ENCODE measurements at regions not wholly inside any gene's neighbourhood (a gene's known extent, or its start where the extent isn't known, plus 50 kb on each side); places are given as distances from the start of the nearest gene placed in this dataset.

DNA sequence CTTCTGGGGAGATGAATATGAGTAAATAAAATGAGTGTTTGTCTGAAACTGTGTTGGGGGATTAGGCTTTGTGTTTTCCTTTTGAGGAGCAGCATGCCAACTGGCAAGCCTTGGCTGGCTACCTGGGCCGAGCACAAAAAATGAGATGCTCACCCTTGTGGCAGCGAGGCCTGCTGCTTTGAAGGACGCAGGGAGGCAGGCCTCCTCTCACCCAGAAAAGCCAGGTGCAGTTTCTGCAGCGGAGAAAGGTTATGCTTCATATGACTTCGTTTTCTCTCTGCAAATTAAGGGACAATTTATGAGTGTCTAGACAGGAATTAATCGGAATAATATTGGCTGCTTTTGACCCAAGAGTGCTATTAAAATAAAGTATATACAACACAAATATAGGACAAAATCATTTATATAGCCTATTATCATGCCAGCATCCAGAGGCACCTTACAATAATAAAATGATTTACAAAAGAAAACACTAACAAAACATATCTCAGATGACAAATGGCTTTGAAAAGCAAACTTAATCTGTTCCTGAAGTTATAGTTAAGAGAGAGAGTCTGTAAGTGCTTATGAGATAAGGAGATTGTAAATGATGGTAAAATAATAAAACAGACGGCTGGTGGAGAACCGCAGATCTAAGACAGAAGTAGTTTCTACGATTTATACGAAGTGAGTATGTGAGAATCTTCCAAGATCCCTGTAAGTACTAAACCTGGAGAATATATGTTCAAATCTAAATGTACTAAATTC is 682.8 kb upstream of the NR2F2 start:
- 86 to 95% methylated on average over 3 to 6 of the region's 10 CpGs for WGBS, 2 experiments (ENCODE audit: insufficient coverage in 2 of 2)
- H3K9me3 ChIP-seq (ENCODE audit: control insufficient read depth, low read length) = no peaks in the 10 kb centered on the region

DNA sequence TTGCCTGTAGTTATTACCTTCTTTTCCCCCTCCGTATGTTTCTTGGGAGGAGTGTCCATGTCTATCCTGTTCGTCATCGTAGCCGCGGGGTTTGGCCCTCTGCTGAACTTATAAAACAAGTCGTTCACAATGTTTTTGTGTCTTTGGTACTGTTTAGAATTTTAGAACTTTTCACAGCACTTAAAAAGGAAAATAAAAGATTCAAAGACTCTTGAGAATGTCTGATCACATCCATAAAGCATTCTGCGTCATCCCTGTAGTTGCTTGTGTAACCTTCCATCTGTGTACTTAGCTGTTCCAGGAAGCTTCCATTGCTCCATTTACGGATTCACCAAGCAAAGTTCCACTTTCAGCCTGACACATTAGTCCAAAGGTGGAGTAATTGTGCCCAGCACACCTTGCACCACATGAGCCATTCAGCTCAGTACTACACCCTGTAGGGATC is 677.1 kb upstream of the NR2F2 start:
- Histone ChIP-seq H3K4me1 (ENCODE audit: control insufficient read depth, insufficient read depth, low read length, poor library complexity, severe bottlenecking) (no peaks in the 10 kb centered on the region), H3K27ac (ENCODE audit: low read depth, low read length, severe bottlenecking) (no peak overlapping the region), H3K4me3 (ENCODE audit: extremely low read depth, insufficient read depth, low read length, poor library complexity, severe bottlenecking) (no peak overlapping the region), H3K9me3 (ENCODE audit: control insufficient read depth, low read length) (no peaks in the 10 kb centered on the region), H3K36me3 (ENCODE audit: control insufficient read depth, insufficient read depth, low read length) (no peaks in the 10 kb centered on the region)
- WGBS, 2 experiments (ENCODE audit: insufficient coverage in 2 of 2) = 90 to 96% methylated on average over 2 to 7 of the region's 8 CpGs

More for the DNA sequence above, 682.8 kb upstream of the NR2F2 start:
- H3K27ac ChIP-seq (ENCODE audit: low read depth, low read length, severe bottlenecking) = no peak overlapping the region
- H3K36me3 ChIP-seq (ENCODE audit: control insufficient read depth, insufficient read depth, low read length) = no peaks in the 10 kb centered on the region
- no peak overlapping the region for H3K4me3 ChIP-seq (ENCODE audit: extremely low read depth, insufficient read depth, low read length, poor library complexity, severe bottlenecking)
- H3K4me1 ChIP-seq (ENCODE audit: control insufficient read depth, insufficient read depth, low read length, poor library complexity, severe bottlenecking) = peaks cover 5% of the 10 kb centered on the region

DNA sequence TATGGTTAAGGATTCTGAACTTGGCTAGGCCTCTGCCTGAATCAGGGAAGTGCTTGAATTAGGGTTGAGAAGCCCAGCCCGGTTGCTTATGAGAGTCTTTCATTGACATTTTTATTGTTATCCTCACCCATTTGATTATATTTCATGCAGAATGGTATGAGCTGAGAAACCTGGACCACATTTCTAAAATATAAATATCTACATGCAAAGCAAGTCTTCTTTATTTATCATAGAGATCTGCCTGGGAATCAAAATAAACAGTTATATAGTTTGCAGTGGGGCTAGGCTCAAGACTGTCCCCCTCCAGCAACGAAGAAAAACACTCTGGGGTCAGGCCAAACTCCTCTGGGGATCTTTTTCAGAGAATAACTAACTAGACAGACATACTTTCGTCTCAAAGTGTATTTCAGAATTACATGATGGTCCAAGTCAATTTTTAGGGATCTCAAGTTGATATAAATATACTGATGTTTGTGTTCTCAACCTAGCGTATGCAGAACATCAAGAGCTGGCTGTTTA is 675.4 kb upstream of the NR2F2 start:
- Histone ChIP-seq H3K4me3 (ENCODE audit: extremely low read depth, insufficient read depth, low read length, poor library complexity, severe bottlenecking) (no peak overlapping the region), H3K4me1 (ENCODE audit: control insufficient read depth, insufficient read depth, low read length, poor library complexity, severe bottlenecking) (no peaks in the 10 kb centered on the region), H3K36me3 (ENCODE audit: control insufficient read depth, insufficient read depth, low read length) (no peaks in the 10 kb centered on the region), H3K9me3 (ENCODE audit: control insufficient read depth, low read length) (no peaks in the 10 kb centered on the region), H3K27ac (ENCODE audit: low read depth, low read length, severe bottlenecking) (no peak overlapping the region)
- WGBS, 2 experiments (ENCODE audit: insufficient coverage in 2 of 2) = 82% methylated on average over 2 of the region's 4 CpGs; no CpG with 5 or more reads in 1 of the 2 experiments

DNA sequence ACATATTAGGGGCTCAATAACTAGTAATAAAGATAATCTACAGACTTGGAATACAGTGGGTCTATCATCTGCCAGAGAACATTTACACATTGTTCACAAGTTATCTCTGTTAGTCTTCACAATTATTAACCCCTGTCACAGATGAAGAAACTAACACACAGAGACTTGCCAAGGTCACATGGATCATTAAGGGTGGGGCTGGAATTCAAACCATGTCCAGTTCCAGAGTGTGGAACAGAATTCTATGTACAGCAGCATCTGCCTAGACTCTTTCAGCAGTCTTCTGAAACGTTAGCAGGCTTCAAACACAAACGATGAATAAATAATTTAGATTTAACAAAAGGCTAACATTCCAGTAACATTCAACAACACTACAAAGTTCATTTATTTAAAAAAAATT is 673.9 kb upstream of the NR2F2 start:
- Histone ChIP-seq H3K4me3 (ENCODE audit: extremely low read depth, insufficient read depth, low read length, poor library complexity, severe bottlenecking) (no peak overlapping the region), H3K9me3 (ENCODE audit: control insufficient read depth, low read length) (no peaks in the 10 kb centered on the region), H3K36me3 (ENCODE audit: control insufficient read depth, insufficient read depth, low read length) (no peaks in the 10 kb centered on the region), H3K4me1 (ENCODE audit: control insufficient read depth, insufficient read depth, low read length, poor library complexity, severe bottlenecking) (no peaks in the 10 kb centered on the region), H3K27ac (ENCODE audit: low read depth, low read length, severe bottlenecking) (no peak overlapping the region)
- WGBS, 2 experiments (ENCODE audit: insufficient coverage in 2 of 2) = 80% methylated on average over 1 of the region's 2 CpGs; no CpG with 5 or more reads in 1 of the 2 experiments

DNA sequence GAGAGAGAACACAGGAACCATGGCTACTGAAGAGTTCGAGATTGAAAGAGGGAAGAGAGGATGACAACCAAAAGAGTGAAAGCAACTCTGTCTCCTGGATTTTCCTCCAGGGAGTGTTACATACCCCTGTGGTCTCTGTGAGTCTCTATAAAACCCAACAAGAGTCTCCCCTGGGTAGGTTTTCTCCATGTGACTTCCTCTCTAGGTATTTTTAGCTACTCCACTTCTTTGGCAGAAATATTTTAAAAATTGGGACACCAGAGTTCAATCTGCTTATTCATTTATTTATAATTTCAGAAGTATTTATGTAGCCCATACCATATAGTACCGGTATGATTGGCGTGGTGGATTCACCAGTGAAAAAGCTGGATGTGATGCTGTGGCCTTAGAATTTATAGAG is 671.7 kb upstream of the NR2F2 start:
- no peaks in the 10 kb centered on the region for H3K9me3 ChIP-seq (ENCODE audit: control insufficient read depth, low read length)
- H3K27ac ChIP-seq (ENCODE audit: low read depth, low read length, severe bottlenecking) = no peak overlapping the region
- no peaks in the 10 kb centered on the region for H3K4me1 ChIP-seq (ENCODE audit: control insufficient read depth, insufficient read depth, low read length, poor library complexity, severe bottlenecking)
- WGBS, 2 experiments (ENCODE audit: insufficient coverage in 2 of 2) = no CpG with 5 or more reads among the region's 3 CpGs
- no peak overlapping the region for H3K4me3 ChIP-seq (ENCODE audit: extremely low read depth, insufficient read depth, low read length, poor library complexity, severe bottlenecking)
- H3K36me3 ChIP-seq (ENCODE audit: control insufficient read depth, insufficient read depth, low read length) = no peaks in the 10 kb centered on the region

DNA sequence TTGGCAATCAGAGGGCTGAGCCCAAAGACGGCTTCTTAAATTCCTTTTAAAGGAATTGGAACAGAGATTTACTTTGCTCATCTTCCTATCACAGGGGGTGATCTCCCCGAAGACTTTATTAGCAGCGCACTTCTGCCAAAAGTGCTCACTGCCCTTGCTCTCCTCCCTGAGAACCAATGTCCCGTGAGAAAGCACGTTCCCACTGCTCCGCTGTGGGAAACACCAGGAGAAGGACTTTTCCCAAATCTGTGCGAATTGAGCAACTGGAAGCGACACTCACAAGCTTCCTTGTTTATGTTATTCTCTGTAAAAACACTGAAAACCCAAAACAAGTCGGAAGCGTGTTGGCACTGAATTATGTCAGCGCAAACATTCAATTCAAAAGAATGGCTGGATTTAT is 670.8 kb upstream of the NR2F2 start:
- Histone ChIP-seq H3K4me3 (ENCODE audit: extremely low read depth, insufficient read depth, low read length, poor library complexity, severe bottlenecking) (no peak overlapping the region), H3K9me3 (ENCODE audit: control insufficient read depth, low read length) (no peaks in the 10 kb centered on the region), H3K36me3 (ENCODE audit: control insufficient read depth, insufficient read depth, low read length) (no peaks in the 10 kb centered on the region), H3K27ac (ENCODE audit: low read depth, low read length, severe bottlenecking) (no peak overlapping the region), H3K4me1 (ENCODE audit: control insufficient read depth, insufficient read depth, low read length, poor library complexity, severe bottlenecking) (no peaks in the 10 kb centered on the region)
- 95 to 96% methylated on average over 6 to 7 of the region's 11 CpGs for WGBS, 2 experiments (ENCODE audit: insufficient coverage in 2 of 2)

DNA sequence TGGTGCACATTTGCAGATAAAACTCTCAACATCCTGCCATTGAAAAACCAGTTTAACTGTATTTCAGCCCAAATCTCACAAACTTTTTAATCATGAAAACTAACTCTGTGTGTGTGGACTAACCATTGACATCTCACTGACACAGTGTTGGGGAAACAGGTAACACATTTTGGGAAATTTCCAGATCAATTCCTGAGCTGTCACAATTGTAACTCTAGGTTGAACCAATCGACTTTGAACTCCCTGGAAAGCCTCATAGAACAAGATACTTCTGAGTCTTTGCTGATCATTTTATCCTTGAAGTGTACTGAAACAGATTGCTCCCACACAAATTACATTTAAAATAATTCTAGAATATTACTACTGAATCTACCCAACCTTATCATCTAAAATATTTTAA is 667.9 kb upstream of the NR2F2 start:
- H3K9me3 ChIP-seq (ENCODE audit: control insufficient read depth, low read length) = no peaks in the 10 kb centered on the region
- 88 to 100% methylated on average over 1 of the region's 1 CpG for WGBS, 2 experiments (ENCODE audit: insufficient coverage in 2 of 2)
- H3K4me3 ChIP-seq (ENCODE audit: extremely low read depth, insufficient read depth, low read length, poor library complexity, severe bottlenecking) = no peak overlapping the region
- no peaks in the 10 kb centered on the region for H3K4me1 ChIP-seq (ENCODE audit: control insufficient read depth, insufficient read depth, low read length, poor library complexity, severe bottlenecking)
- H3K36me3 ChIP-seq (ENCODE audit: control insufficient read depth, insufficient read depth, low read length) = no peaks in the 10 kb centered on the region
- H3K27ac ChIP-seq (ENCODE audit: low read depth, low read length, severe bottlenecking) = no peak overlapping the region

DNA sequence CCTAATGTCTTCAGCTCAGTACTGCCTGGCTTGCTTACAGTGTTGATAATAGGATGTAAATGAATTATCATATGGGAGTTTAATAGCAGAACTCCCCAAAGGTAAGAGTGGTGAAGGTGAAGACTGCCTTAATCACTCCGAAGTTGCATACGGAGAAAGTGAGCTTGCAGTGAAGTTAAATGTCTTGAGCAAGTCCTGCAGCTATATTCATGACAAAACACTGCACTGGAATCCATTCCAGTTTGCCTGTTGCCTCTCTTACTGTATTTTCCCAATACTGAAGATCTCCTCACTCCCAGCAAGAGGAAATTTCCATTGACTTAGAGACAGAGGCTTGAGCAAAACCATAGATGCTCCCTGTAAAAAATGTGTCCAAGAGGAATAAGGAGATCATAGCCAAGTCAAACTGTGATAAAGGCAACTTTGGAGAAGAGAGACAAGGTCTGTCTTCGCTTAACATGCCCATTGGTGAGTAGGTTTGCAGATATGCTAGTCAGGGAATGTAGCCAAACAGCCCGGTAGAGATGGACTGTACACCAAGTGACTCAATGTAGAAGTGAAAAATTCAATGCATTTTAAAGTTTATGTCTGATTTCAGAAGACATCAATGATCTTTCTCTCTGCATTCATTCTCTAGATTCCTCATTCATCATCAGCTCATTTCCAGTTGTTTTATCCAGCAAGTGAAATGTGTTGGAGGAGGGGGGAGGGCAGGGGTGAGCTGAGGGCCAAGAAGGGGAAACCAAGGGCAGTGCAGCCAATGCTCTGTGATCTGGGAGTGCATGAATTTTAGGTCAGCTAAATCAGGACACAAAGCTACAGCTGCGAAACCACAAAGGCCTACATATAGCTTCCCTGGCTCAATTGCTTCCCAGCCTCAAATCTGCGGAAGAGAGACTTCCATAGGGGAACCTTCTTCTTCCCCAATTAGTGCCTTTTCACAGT is 667.1 kb upstream of the NR2F2 start:
- H3K36me3 ChIP-seq (ENCODE audit: control insufficient read depth, insufficient read depth, low read length) = no peaks in the 10 kb centered on the region
- no peaks in the 10 kb centered on the region for H3K9me3 ChIP-seq (ENCODE audit: control insufficient read depth, low read length)
- H3K4me1 ChIP-seq (ENCODE audit: control insufficient read depth, insufficient read depth, low read length, poor library complexity, severe bottlenecking) = no peaks in the 10 kb centered on the region
- 90 to 95% methylated on average over 3 of the region's 6 CpGs for WGBS, 2 experiments (ENCODE audit: insufficient coverage in 2 of 2)
- no peak overlapping the region for H3K4me3 ChIP-seq (ENCODE audit: extremely low read depth, insufficient read depth, low read length, poor library complexity, severe bottlenecking)
- no peak overlapping the region for H3K27ac ChIP-seq (ENCODE audit: low read depth, low read length, severe bottlenecking)

DNA sequence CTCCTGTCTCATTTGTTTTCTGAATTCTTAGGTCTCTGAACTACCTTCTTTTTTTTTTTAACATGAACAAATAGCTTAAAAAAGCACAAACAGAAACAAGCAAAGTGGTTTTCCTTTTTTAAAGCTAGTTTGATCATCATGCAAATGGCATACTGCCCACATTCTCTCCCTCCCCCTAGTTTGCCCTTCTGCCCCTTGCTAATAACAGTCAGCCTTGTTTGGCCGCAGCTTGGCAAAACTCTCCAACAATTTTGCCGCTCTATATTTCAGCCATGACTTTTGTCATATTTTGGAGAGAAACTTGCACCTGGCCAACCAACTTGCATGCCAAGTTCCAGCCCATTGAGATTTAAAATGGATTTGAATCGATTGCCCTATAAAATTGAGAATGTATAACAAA is 666.0 kb upstream of the NR2F2 start:
- no peaks in the 10 kb centered on the region for H3K4me1 ChIP-seq (ENCODE audit: control insufficient read depth, insufficient read depth, low read length, poor library complexity, severe bottlenecking)
- WGBS, 2 experiments (ENCODE audit: insufficient coverage in 2 of 2) = 86 to 100% methylated on average over 1 to 2 of the region's 3 CpGs
- H3K36me3 ChIP-seq (ENCODE audit: control insufficient read depth, insufficient read depth, low read length) = no peaks in the 10 kb centered on the region
- H3K9me3 ChIP-seq (ENCODE audit: control insufficient read depth, low read length) = no peaks in the 10 kb centered on the region
- no peak overlapping the region for H3K27ac ChIP-seq (ENCODE audit: low read depth, low read length, severe bottlenecking)
- no peak overlapping the region for H3K4me3 ChIP-seq (ENCODE audit: extremely low read depth, insufficient read depth, low read length, poor library complexity, severe bottlenecking)

DNA sequence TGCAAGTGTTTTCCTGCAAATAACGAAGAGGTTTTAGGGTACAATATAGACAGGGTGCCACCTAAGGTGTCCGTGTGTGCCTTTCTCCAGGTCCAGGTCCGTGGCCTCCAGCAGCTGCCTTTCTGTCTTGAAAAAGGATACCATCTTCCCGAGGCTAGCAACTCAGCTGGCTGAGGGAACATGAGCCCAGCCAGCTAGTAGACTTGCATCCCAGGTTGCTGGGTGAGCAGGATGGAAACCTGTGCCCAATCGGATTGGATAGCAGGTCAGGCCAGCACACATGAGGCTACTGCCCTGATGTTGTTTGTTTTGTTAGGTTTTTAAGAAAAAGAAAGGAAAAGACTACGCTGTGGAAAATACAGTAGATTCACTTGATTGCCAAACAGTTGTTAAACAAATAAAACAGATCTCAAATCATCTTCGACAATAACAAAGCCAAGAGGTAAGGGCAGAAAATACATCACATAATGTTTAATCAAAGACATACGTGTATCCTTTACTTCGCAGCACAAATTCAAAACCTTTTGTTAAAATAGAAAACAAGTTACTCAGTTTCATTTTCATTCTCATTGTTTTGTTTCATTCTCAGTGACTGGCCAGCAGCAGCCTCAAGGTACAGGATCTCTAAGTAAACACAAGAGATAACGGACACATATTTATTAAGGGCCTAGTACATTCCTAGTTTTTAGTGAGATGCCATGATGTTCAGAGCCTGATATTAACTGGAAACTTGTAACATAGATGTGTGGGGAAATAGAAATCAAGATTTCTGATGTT is 661.2 kb upstream of the NR2F2 start:
- Histone ChIP-seq H3K4me1 (ENCODE audit: control insufficient read depth, insufficient read depth, low read length, poor library complexity, severe bottlenecking) (no peaks in the 10 kb centered on the region), H3K4me3 (ENCODE audit: extremely low read depth, insufficient read depth, low read length, poor library complexity, severe bottlenecking) (no peak overlapping the region), H3K9me3 (ENCODE audit: control insufficient read depth, low read length) (no peaks in the 10 kb centered on the region), H3K36me3 (ENCODE audit: control insufficient read depth, insufficient read depth, low read length) (no peaks in the 10 kb centered on the region), H3K27ac (ENCODE audit: low read depth, low read length, severe bottlenecking) (no peak overlapping the region)
- 92% methylated on average over 8 to 9 of the region's 10 CpGs for WGBS, 2 experiments (ENCODE audit: insufficient coverage in 2 of 2)
